ENCODE measurements at regions not wholly inside any gene's neighbourhood (a gene's known extent, or its start where the extent isn't known, plus 50 kb on each side); places are given as distances from the start of the nearest gene placed in this dataset.

GRCh38 chr6:105499136-105499870 is 96.4 kb upstream of the PREP start:
- TF ChIP-seq POLR2A (IDR thresholded peaks at IDR 0.05; ENCODE audit: low read depth, low read length) = no peak
- TF ChIP-seq TAF1 (IDR thresholded peaks at IDR 0.05; ENCODE audit: borderline replicate concordance, low read depth, low read length) = no peak
- TF ChIP-seq POLR2AphosphoS5 (IDR thresholded peaks at IDR 0.05; ENCODE audit: low read depth, low read length) = no peak

Data from GM12892 (cell line).